ENCODE measurements at regions not wholly inside any gene's neighbourhood (a gene's known extent, or its start where the extent isn't known, plus 50 kb on each side); places are given as distances from the start of the nearest gene placed in this dataset.

DNA sequence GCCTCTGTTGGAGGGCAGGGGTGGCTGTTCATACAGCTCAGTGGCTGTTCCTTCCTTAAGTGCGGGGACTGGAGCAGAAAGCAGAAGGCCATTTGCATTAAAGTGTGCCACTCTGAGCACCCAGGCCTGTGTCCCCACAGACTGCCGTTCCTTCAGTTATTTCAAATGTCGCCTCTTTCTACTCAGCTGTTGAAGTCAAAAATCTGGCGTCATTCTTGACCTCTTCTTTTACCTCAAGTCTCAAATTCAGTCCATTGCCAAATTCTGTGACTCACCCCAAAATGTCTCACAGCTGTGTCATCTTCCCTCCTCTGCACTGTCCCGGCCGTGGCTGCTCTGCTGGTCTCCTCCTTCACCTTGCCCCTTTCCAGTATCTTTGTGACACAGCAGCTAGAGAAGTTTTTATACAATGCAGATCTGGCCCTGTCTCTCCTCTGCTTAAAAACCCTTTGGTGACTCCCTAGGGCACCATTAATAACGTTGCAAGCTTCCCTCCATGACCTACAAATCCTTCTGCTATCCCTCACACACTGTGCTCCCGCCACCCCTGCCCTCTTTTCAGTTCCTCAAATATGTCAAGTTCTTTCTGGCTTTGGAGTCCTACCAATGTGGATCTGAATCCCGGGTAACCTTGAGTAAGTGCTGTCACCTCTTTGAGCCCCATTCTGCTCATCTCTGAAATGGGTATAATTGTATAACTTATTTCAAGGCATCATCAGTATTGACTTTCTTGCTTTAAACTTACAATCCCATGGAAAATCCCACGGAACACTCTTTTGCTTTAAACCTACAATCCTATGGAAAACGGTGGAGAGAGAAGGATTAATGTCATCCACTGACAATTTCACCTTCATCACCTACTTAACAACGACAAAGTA lies 98.3 kb upstream of the BOD1 start:
- DNase-seq (ENCODE audit: low read depth, low spot score): peak; percentile 42
- no peak for TF ChIP-seq CTCF (IDR thresholded peaks at IDR 0.05; ENCODE audit: insufficient read depth, low read length, missing control alignments)
- CTCF ChIA-PET: no interaction called here
- POLR2A ChIA-PET: no interaction called here
- H3K4me3 ChIP-seq (ENCODE audit: low read depth, low read length): no peak overlapping the region

DNA sequence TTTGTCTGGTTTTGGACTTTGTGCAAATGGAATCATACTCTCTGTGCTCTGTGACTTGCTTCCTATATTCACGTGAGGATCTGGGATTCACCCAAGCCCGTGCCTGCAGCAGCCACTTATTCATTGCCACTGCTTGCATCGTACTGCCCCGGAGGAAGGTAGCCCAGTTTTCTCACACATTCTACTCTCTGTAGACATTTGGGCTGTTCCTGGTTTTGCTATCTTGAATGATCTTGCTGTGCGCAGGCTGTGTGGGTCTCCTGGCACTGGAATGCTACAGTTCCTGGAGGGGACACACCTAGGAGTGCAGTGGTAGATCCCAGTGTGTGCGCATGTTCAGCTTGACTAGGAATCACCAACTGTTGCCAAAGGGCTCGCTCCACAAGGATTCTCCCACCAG lies 99.2 kb upstream of the BOD1 start:
- no peak overlapping the region for H3K4me3 ChIP-seq (ENCODE audit: low read depth, low read length)
- DNase-seq (ENCODE audit: low read depth, low spot score): no peak
- ChIA-PET CTCF (no interaction called here), POLR2A (no interaction called here)
- no peak for TF ChIP-seq CTCF (IDR thresholded peaks at IDR 0.05; ENCODE audit: insufficient read depth, low read length, missing control alignments)

DNA sequence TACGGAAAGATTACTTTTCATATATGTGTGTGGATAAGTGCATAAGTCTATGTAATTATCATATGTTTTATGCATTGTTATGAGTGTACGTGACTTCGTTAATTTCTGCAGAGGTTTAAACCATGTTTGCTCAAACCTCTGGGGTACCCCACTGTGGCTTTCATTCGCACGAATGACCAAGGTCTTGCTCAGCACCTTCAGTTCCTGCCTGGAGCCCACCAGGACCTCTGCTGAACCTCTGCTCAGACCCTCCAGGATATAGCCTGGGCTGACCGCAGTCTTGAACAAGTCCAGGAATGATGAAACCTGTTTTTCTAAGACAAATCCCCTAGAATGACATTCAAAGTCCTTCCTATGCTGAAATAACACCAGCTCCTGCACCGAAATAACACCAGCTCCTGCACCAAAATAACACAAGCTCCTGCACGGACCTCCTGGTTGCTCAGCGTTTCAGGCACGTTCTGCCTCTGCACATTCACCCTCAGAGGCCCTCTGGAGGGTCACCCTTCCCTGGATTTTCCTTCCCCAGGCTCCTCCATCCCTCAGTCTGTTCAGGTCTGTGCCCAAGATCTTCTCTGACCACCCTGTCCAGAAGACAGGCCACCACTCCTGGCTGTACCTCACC lies 99.7 kb upstream of the BOD1 start:
- no peak for TF ChIP-seq CTCF (IDR thresholded peaks at IDR 0.05; ENCODE audit: insufficient read depth, low read length, missing control alignments)
- CTCF ChIA-PET: no interaction called here
- POLR2A ChIA-PET: no interaction called here
- DNase-seq (ENCODE audit: low read depth, low spot score): no peak
- no peak overlapping the region for H3K4me3 ChIP-seq (ENCODE audit: low read depth, low read length)

DNA sequence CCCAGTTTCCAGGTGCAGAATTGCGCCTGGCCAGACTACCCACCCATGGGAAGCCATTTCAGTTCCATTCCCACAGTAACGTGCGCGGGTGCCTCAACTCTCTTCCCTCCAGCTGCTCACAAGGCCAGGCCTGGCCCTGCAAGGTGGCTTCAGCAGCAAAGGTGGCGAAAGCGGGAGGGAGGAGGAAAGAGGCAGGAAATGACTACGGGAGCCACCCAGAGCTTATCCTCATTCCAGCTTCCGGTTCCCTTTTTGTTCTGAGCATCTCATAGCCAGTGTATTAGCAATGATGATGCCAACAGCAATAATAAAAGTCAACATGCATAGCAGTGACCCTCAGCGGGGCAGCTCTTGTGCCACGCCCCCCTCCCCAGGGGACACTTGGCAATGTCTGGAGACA lies 101.5 kb upstream of the BOD1 start:
- CTCF ChIA-PET: no interaction called here
- H3K4me3 ChIP-seq (ENCODE audit: low read depth, low read length): no peak overlapping the region
- TF ChIP-seq CTCF (IDR thresholded peaks at IDR 0.05; ENCODE audit: insufficient read depth, low read length, missing control alignments): no peak
- POLR2A ChIA-PET: no interaction called here
- no peak for DNase-seq (ENCODE audit: low read depth, low spot score)

- ChIA-PET POLR2A (no interaction called here), CTCF (interaction anchor here (0.7 kb wide), 1 partner anchor 15 kb away, joined by 3 read pairs; no protein-coding TSS in a partner anchor)
- TF ChIP-seq CTCF (IDR thresholded peaks at IDR 0.05; ENCODE audit: insufficient read depth, low read length, missing control alignments): no peak
- H3K4me3 ChIP-seq (ENCODE audit: low read depth, low read length): no peak overlapping the region
- no peak for DNase-seq (ENCODE audit: low read depth, low spot score)
Observed at GRCh38 chr5:173718469-173718868, 102.0 kb upstream of the BOD1 start.

GRCh38 chr5:173719731-173720082 lies 103.3 kb upstream of the BOD1 start:
- ChIA-PET CTCF (interaction anchor here (1.4 kb wide), 1 partner anchor 9 kb away, joined by 4 read pairs; no protein-coding TSS in a partner anchor), POLR2A (no interaction called here)
- TF ChIP-seq CTCF (IDR thresholded peaks at IDR 0.05; ENCODE audit: insufficient read depth, low read length, missing control alignments): no peak
- H3K4me3 ChIP-seq (ENCODE audit: low read depth, low read length): no peak overlapping the region
- DNase-seq (ENCODE audit: low read depth, low spot score): no peak
